ENCODE measurements at regions not wholly inside any gene's neighbourhood (a gene's known extent, or its start where the extent isn't known, plus 50 kb on each side); places are given as distances from the start of the nearest gene placed in this dataset.

DNA sequence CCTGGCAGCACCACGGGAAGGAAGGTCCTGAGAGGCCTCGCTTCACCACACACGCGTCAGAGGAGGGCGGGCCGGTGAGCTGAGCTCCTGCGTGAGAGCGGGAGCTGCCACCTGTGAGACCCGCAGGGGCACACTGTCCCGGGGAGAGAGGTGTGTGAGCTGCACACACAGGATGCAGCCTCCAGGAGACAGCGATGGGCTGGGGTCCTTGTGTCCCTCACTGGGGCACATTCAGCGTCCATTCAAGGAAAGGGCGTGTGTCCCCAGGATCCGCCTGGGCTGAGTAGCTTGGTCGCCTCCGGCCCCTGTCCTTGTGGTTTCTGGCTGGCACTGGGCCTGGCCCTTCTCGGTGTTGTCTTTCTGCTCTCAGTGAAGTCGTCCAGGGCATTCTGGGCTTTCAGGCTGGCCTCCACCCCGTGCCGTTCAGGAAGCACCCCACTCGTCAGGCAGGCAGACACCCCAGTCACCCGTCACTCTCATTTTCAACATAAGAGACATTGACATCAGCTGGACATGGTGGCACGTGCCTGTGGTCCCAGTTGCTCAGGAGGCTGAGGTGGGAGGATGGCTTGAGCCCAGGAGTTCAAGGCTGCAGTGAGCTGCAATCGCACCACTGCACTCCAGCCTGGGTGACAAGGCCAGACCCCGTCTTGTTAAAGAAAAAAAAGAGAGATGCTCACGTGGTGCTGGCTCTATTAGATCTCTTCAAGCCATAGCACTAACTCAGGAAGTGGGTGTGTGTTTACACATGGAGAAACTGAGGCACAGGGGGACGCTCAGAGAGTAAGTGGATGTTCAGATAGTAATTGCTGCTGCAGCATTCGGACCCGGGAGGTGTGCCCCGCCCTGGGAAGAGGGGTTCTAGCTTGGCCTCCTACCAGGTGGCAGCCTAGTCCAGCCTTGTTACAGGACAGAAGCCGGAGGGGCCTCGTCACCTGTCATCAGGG is 1081.6 kb downstream of the BRD1 start:
- TF ChIP-seq EP300 (IDR thresholded peaks at IDR 0.05), result no peak
- TF ChIP-seq, protein P1, sequence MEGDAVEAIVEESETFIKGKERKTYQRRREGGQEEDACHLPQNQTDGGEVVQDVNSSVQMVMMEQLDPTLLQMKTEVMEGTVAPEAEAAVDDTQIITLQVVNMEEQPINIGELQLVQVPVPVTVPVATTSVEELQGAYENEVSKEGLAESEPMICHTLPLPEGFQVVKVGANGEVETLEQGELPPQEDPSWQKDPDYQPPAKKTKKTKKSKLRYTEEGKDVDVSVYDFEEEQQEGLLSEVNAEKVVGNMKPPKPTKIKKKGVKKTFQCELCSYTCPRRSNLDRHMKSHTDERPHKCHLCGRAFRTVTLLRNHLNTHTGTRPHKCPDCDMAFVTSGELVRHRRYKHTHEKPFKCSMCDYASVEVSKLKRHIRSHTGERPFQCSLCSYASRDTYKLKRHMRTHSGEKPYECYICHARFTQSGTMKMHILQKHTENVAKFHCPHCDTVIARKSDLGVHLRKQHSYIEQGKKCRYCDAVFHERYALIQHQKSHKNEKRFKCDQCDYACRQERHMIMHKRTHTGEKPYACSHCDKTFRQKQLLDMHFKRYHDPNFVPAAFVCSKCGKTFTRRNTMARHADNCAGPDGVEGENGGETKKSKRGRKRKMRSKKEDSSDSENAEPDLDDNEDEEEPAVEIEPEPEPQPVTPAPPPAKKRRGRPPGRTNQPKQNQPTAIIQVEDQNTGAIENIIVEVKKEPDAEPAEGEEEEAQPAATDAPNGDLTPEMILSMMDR (IDR thresholded peaks at IDR 0.05), result no peak
- TF ChIP-seq POLR2A (IDR thresholded peaks at IDR 0.05), result no peak
- H3K27me3 ChIP-seq, result no peaks in the 10 kb centered on the region
- no peak for DNase-seq (ENCODE audit: low spot score in 2 of 2)
- H3K36me3 ChIP-seq, result peaks cover 0 to 35% (median 0%) of the 10 kb centered on the region in 3 donors
- H3K4me3 ChIP-seq, result no peak overlapping the region
- peaks cover 0 to 13% (median 5%) of the 10 kb centered on the region in 4 donors for H3K4me1 ChIP-seq
- peak overlapping the region in 2 of 4 donors; percentile 50 to 57 for H3K27ac ChIP-seq
- H3K9me3 ChIP-seq, result peaks cover 0 to 3% (median 0%) of the 10 kb centered on the region in 4 donors
- WGBS, 2 donors, result 76 to 78% methylated on average over 31 to 32 of the region's 32 CpGs

DNA sequence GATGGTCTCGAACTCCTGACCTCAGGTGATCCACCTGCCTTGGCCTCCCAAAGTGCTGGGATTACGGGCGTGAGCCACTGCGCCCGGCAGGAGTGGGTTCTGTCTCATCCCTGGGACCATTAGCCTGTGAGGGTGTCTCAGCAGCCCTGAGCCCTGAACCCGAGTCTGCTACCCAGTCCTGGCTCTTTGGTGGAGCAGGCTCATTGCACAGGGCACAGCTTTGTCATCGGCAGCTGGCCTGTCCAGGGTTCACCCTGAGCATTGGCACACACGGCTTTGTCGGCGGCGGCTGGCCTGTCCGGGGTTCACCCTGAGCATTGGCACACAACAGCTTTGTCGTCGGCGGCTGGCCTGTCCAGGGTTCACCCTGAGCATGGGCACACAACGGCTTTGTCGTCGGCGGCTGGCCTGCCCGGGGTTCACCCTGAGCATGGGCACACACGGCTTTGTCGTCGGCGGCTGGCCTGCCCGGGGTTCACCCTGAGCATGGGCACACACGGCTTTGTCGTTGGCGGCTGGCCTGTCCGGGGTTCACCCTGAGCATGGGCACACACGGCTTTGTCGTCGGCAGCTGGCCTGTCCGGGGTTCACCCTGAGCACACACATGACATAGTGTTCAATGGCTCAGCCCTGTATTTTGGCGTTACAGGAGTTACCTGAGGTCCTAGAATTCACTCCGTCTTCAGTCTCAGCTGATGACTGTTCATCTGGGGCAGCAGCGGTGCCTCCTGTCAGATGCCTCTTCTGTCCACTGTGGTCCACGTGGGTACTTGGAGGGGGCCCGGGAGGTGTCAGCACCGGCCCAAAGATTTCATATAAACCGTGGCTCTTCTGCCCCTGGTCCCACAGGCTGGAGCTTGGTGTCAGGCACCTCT is 1082.5 kb downstream of the BRD1 start:
- Histone ChIP-seq H3K27me3 (no peaks in the 10 kb centered on the region), H3K9me3 (peaks cover 0 to 3% (median 0%) of the 10 kb centered on the region in 4 donors), H3K27ac (peak overlapping the region in 2 of 4 donors; percentile 50 to 57), H3K4me3 (no peak overlapping the region), H3K36me3 (peaks cover 0 to 27% (median 0%) of the 10 kb centered on the region in 3 donors), H3K4me1 (peaks cover 0 to 13% (median 5%) of the 10 kb centered on the region in 4 donors)
- TF ChIP-seq EP300 (IDR thresholded peaks at IDR 0.05) (no peak), POLR2A (IDR thresholded peaks at IDR 0.05) (no peak)
- TF ChIP-seq, protein P1 (IDR thresholded peaks at IDR 0.05), result no peak
- DNase-seq (ENCODE audit: low spot score in 2 of 2), result no peak
- 68 to 80% methylated on average over 6 to 20 of the region's 40 CpGs for WGBS, 2 donors

DNA sequence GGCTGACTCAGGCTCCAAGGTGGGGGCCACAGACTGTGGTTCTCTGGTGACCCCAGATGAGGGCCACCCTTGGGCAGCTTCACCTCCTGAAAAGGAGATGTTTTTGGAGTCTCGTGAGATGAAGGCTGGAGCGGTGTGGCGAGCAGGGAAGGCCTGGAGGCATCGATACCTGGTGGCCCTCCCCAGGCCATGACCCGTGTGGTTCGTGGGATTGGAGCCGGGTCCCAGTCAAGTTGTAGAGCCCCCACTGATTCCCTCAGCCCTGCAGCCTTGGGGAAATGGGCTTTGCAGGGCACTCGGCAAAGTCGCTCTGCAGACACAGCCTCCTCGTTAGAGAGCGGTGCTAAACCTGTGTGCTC is 1083.4 kb downstream of the BRD1 start:
- WGBS, 2 donors, result 86 to 89% methylated on average over 11 of the region's 11 CpGs
- DNase-seq (ENCODE audit: low spot score in 2 of 2), result no peak
- Histone ChIP-seq H3K27me3 (no peaks in the 10 kb centered on the region), H3K36me3 (peaks cover 0 to 20% (median 0%) of the 10 kb centered on the region in 3 donors), H3K9me3 (peaks cover 0 to 3% (median 0%) of the 10 kb centered on the region in 4 donors), H3K4me1 (peaks cover 0 to 13% (median 5%) of the 10 kb centered on the region in 4 donors), H3K27ac (no peak overlapping the region), H3K4me3 (no peak overlapping the region)
- TF ChIP-seq, protein P1 (IDR thresholded peaks at IDR 0.05), result no peak
- TF ChIP-seq POLR2A (IDR thresholded peaks at IDR 0.05), result no peak
- no peak for TF ChIP-seq EP300 (IDR thresholded peaks at IDR 0.05)

DNA sequence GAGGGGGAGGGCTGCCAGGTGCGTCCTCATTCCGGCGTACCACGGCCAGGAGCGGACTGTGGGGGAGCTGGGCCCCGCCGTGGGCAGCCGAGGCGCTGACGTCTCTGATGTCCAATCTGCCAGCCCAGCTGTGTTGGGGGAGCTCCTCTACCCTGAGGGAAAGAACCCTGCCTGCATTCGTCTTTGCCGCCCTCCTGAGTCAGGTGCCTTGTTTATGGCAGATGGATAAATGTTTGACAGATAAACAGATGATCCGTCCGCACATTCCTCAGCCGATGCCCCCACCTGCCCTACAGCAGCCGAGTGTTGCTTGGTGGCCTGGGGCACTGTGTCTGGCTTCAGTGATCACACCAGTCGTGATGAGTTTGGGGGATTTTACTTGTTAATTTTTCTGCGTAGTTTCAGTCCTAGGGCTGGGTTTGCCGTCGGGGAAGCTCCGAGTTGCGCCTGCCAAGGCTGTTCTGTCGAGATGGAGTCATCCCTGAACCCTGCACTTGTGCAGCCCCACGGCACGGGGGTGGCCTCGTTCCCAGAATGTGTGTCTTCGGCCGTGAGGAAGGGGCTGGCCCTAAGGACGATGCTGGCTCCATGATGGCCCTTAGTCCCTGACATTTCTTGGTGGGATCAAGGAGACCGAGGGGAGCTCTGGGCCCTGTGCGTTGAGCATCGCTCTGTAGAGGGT is 1083.9 kb downstream of the BRD1 start:
- DNase-seq (ENCODE audit: low spot score in 2 of 2), result no peak
- H3K4me3 ChIP-seq, result no peak overlapping the region
- no peak overlapping the region for H3K27ac ChIP-seq
- 85 to 88% methylated on average over 28 of the region's 32 CpGs for WGBS, 2 donors
- peaks cover 0 to 13% (median 5%) of the 10 kb centered on the region in 4 donors for H3K4me1 ChIP-seq
- H3K36me3 ChIP-seq, result peaks cover 0 to 20% (median 0%) of the 10 kb centered on the region in 3 donors
- TF ChIP-seq EP300 (IDR thresholded peaks at IDR 0.05) (no peak), POLR2A (IDR thresholded peaks at IDR 0.05) (no peak)
- TF ChIP-seq, protein P1 (IDR thresholded peaks at IDR 0.05), result no peak
- peaks cover 0 to 6% (median 0%) of the 10 kb centered on the region in 4 donors for H3K9me3 ChIP-seq
- H3K27me3 ChIP-seq, result no peaks in the 10 kb centered on the region

Measured in tibial nerve (tissue), 4 donors.